ENCODE measurements at regions not wholly inside any gene's neighbourhood (a gene's known extent, or its start where the extent isn't known, plus 50 kb on each side); places are given as distances from the start of the nearest gene placed in this dataset.

GRCh38 chr14:99052467-99052866, 219.5 kb downstream of the BCL11B start:
- TF ChIP-seq POLR2A (IDR thresholded peaks at IDR 0.05; ENCODE audit: low read length): no peak
- TF ChIP-seq GATA1 (IDR thresholded peaks at IDR 0.05; ENCODE audit: low read depth, low read length): no peak

Data from erythroblast (primary cell).